Right lobe of liver (tissue), 6 donors: ENCODE measurements at regions not wholly inside any gene's neighbourhood (a gene's known extent, or its start where the extent isn't known, plus 50 kb on each side); places are given as distances from the start of the nearest gene placed in this dataset.
"Not testable (repeated sequence)": the region's sequence is repeated elsewhere in the genome, so short reads cannot be mapped to it uniquely, and the experiment has no call there.

Source experiments
- ATAC-seq, 4 donors: fragments of 200-7000 bp; cut with Tn5 transposase; one replicate each; pipeline ENCODE4 v1.9.1; 2020; ENCODE audit warnings: mild to moderate bottlenecking in 4 of 4, moderate library complexity in 4 of 4
- DNase-seq, 3 donors: peaks; one replicate each; pipeline ENCODE4 v3.0.0-alpha.2; 2020
- H3K27ac ChIP-seq, 3 donors: fragments of 200-600 bp; one replicate each; pipeline ENCODE4 v1.8.0; 2022
- H3K27me3 ChIP-seq, 2 donors: fragments of 200-600 bp; one replicate each; pipeline ENCODE4 v1.8.0; 2022
- H3K36me3 ChIP-seq, 4 donors: fragments of 200-600 bp; sonication (generic) in 1 of 4; one replicate each; pipeline versions ENCODE4 v1.5.1 to v1.8.0; 2017 to 2022; ENCODE audit warnings: control low read depth in 1 of 4
- H3K4me1 ChIP-seq, 4 donors: fragments of 200-600 bp; sonication (generic) in 1 of 4; one replicate each; pipeline versions ENCODE4 v1.5.1 to v1.8.0; 2017 to 2022; ENCODE audit warnings: control low read depth in 1 of 4
- H3K4me3 ChIP-seq, 3 donors: fragments of 200-600 bp; one replicate each; pipeline ENCODE4 v1.8.0; 2022
- H3K9me3 ChIP-seq, 4 donors: fragments of 200-600 bp; sonication (generic) in 1 of 4; one replicate each; pipeline versions ENCODE4 v1.5.1 to v1.8.0; 2017 to 2022; ENCODE audit warnings: control low read depth in 1 of 4
- CTCF ChIP-seq, 4 donors: fragments of 200-600 bp in 3 of 4; fragments of 450-650 bp in 1 of 4; IDR thresholded peaks; one replicate each; pipeline versions ENCODE4 v1.5.1 to v1.8.0; 2016 to 2022; ENCODE audit warnings: antibody characterized with exemption in 4 of 4, mild to moderate bottlenecking in 2 of 4
- POLR2A ChIP-seq: fragments of 450-650 bp; IDR thresholded peaks from one replicate; pipeline ENCODE4 v1.6.1; 2017; ENCODE audit warnings: antibody characterized with exemption, mild to moderate bottlenecking
- WGBS: methylation state at CpG from one replicate; pipeline ENCODE4 v1.1.6; 2018; ENCODE audit warnings: low coverage, low lambda C conversion rate; ENCODE audit not compliant: insufficient coverage; ENCODE audit errors: missing lambda C conversion rate; 5-methylcytosine and 5-hydroxymethylcytosine counted together
- intact Hi-C, 2 donors: fragments of 100-400 bp; cut with DNase I; formaldehyde crosslinking; loops; one replicate each; pipeline versions ENCODE4 v1.11.2 to v1.14.1; 2022
- donor health status: DM: no; HTN: yes; CAD: no.
- donor health status: DM: no; HTN: no; CAD: no.
- donor health status: DM: no; HTN: no; CAD: no.
- donor health status: DM: no; HTN: yes; CAD: no.
- donor health status: DM: no; HTN: yes; CAD: no.

DNA sequence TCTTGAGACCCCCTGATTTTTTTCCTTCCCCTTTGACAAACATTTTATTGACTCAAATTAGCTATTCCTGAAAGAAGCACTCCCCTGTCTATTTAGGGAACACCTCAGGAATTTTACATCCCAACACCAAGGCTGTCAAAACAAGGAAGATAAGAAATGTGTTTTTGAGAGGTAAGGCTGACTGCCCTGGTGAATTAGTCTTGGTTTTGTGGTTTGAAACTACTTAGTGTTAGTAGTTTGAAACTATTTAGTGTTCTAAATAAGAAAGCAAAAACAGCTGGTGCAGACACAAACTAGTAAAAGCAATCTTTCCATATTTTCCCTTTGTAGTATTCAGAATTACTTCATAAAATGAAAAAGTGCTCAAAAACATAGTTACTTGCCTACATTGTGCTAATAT lies 120.7 kb downstream of the PCSK1 start:
- no peak overlapping the region for H3K4me3 ChIP-seq
- H3K36me3 ChIP-seq, result no peaks in the 10 kb centered on the region
- H3K4me1 ChIP-seq, result peaks cover 0 to 8% (median 3%) of the 10 kb centered on the region in 4 donors
- H3K9me3 ChIP-seq, result no peaks in the 10 kb centered on the region
- ATAC-seq (no peak), DNase-seq (no peak)
- intact Hi-C loops, result no loop called here
- H3K27me3 ChIP-seq, result no peaks in the 10 kb centered on the region
- no peak for TF ChIP-seq POLR2A
- no peak for TF ChIP-seq CTCF (IDR thresholded peaks at IDR 0.05)
- no peak overlapping the region for H3K27ac ChIP-seq

GRCh38 chr5:96307047-96307446 lies 126.0 kb downstream of the PCSK1 start:
- not testable (repeated sequence) for ATAC-seq

DNA sequence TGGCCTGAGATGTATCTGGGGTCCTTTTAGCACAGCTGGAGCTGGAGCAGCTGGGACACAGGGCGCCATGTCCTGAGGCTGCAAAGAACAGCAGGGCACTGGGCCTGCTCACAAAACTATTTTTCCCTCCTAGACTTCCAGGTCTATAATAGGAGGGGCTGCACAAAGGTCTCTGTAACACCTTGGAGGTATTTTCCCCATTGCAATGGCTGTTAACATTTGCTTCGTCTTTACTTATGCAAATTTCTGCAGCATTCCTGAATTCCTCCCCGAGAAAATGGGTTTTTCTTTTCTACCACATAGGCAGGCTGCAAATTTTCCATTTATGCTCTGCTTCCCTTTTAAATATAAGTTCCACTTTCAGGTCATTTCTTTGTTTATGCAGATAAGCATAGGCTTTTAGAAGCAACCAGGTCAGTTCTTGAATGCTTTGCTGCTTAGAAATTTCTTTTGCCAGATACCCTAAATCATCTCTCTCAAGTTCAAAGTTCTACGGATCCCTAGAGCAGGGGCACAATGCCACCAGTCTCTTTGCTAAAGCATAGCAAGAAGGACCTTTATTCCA lies 130.8 kb downstream of the PCSK1 start:
- DNase-seq, result no peak
- no peak overlapping the region for H3K4me3 ChIP-seq
- no peak for ATAC-seq
- 75% methylated on average over 4 of the region's 4 CpGs for WGBS
- no peaks in the 10 kb centered on the region for H3K9me3 ChIP-seq
- no peak overlapping the region for H3K27ac ChIP-seq
- no peak for TF ChIP-seq CTCF (IDR thresholded peaks at IDR 0.05)
- no peak for TF ChIP-seq POLR2A
- H3K27me3 ChIP-seq, result no peaks in the 10 kb centered on the region
- intact Hi-C loops, result no loop called here
- no peaks in the 10 kb centered on the region for H3K36me3 ChIP-seq
- peaks cover 0 to 11% (median 4%) of the 10 kb centered on the region in 4 donors for H3K4me1 ChIP-seq

More at GRCh38 chr5:96307047-96307446, 126.0 kb downstream of the PCSK1 start:
- H3K36me3 ChIP-seq, H3K27me3 ChIP-seq, H3K4me3 ChIP-seq, H3K27ac ChIP-seq, intact Hi-C loops, H3K9me3 ChIP-seq, DNase-seq, H3K4me1 ChIP-seq: not testable (repeated sequence)

GRCh38 chr5:96300976-96301375 lies 132.1 kb downstream of the PCSK1 start:
- Histone ChIP-seq H3K27ac (no peak overlapping the region), H3K9me3 (no peaks in the 10 kb centered on the region), H3K4me1 (peaks cover 0 to 17% (median 4%) of the 10 kb centered on the region in 4 donors), H3K36me3 (no peaks in the 10 kb centered on the region), H3K27me3 (no peaks in the 10 kb centered on the region), H3K4me3 (no peak overlapping the region)
- ATAC-seq, result no peak
- TF ChIP-seq CTCF (IDR thresholded peaks at IDR 0.05) (no peak), POLR2A (no peak)
- intact Hi-C loops, result no loop called here
- no peak for DNase-seq

DNA sequence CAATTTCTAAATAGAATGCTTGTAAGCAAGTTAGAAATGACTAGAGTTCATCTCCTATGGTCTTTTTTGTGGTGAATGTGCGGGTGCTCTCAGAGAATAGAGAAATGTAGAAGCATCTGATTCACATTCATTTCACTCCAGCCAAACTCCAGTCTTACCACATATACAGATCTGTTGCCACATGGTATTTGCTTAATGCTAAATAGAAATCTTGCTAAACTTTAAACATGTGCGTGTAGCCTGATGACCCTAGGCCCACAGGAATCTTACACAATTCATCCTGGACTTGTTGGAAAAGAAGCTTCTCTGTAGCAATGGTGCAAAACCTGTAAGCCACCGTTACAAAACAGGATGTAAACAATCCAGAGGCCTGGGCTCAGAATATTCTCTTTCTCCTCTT lies 135.2 kb downstream of the PCSK1 start:
- no peaks in the 10 kb centered on the region for H3K36me3 ChIP-seq
- intact Hi-C loops, result no loop called here
- DNase-seq, result peak in 1 of 3 donors; percentile 73
- 7% methylated on average over 3 of the region's 3 CpGs for WGBS
- peaks cover 0 to 40% (median 14%) of the 10 kb centered on the region in 4 donors for H3K4me1 ChIP-seq
- TF ChIP-seq POLR2A (peak; percentile 79), CTCF (IDR thresholded peaks at IDR 0.05) (no peak)
- peak; percentile 67 to 87 (median 71) for ATAC-seq
- H3K27ac ChIP-seq, result peak overlapping the region; percentile 52 to 86 (median 76)
- H3K9me3 ChIP-seq, result no peaks in the 10 kb centered on the region
- no peak overlapping the region for H3K4me3 ChIP-seq
- no peaks in the 10 kb centered on the region for H3K27me3 ChIP-seq
